KMS-11 (cell line): ENCODE measurements at regions not wholly inside any gene's neighbourhood (a gene's known extent, or its start where the extent isn't known, plus 50 kb on each side); places are given as distances from the start of the nearest gene placed in this dataset.
"Not testable (repeated sequence)": the region's sequence is repeated elsewhere in the genome, so short reads cannot be mapped to it uniquely, and the experiment has no call there.

Experiments
- H2AFZ ChIP-seq: fragments of 200-600 bp; sonication (generic); 2 replicates; pipeline ENCODE4 v1.6.1; 2016; ENCODE audit warnings: antibody characterized with exemption, mixed run types, low read depth
- H3K27ac ChIP-seq: fragments of 200-600 bp; sonication (generic); 2 replicates; pipeline ENCODE4 v1.6.1; 2016; ENCODE audit warnings: mild to moderate bottlenecking, mixed run types
- H3K27me3 ChIP-seq: fragments of 200-600 bp; sonication (generic); 2 replicates; pipeline ENCODE4 v1.6.1; 2017; ENCODE audit warnings: mild to moderate bottlenecking, low read depth, mixed run types, moderate library complexity; ENCODE audit not compliant: insufficient read depth
- H3K36me3 ChIP-seq: fragments of 200-600 bp; sonication (generic); 2 replicates; pipeline ENCODE4 v1.6.1; 2017; ENCODE audit warnings: mild to moderate bottlenecking, mixed run types; ENCODE audit not compliant: insufficient read depth
- H3K4me1 ChIP-seq: fragments of 200-600 bp; sonication (generic); 2 replicates; pipeline ENCODE4 v1.6.1; 2016; ENCODE audit warnings: mild to moderate bottlenecking, low read depth, mixed run types; ENCODE audit not compliant: poor library complexity, severe bottlenecking
- H3K4me2 ChIP-seq: fragments of 200-600 bp; sonication (generic); 2 replicates; pipeline ENCODE4 v1.7.0; 2016; ENCODE audit warnings: mild to moderate bottlenecking, mixed run types
- H3K4me3 ChIP-seq: fragments of 200-600 bp; sonication (generic); IDR thresholded peaks from 2 replicates; pipeline ENCODE4 v1.6.1; 2017; ENCODE audit warnings: low read depth, low read length, mixed read lengths; ENCODE audit not compliant: insufficient read depth
- H3K79me2 ChIP-seq: fragments of 200-600 bp; sonication (generic); 2 replicates; pipeline ENCODE4 v1.6.1; 2016; ENCODE audit warnings: low read depth, mixed run types; ENCODE audit not compliant: insufficient read depth
- H3K9ac ChIP-seq: fragments of 200-600 bp; sonication (generic); 2 replicates; pipeline ENCODE4 v1.6.1; 2016; ENCODE audit warnings: mild to moderate bottlenecking, mixed run types
- H4K20me1 ChIP-seq: fragments of 200-600 bp; sonication (generic); 2 replicates; pipeline ENCODE4 v1.6.1; 2016; ENCODE audit warnings: mild to moderate bottlenecking, mixed run types; ENCODE audit not compliant: insufficient read depth
- CTCF ChIP-seq: fragments of 200-600 bp; sonication (generic); conservative IDR thresholded peaks from 2 replicates; pipeline ENCODE4 v1.6.1; 2017; ENCODE audit warnings: low read depth, mild to moderate bottlenecking, antibody characterized with exemption, low read length, moderate library complexity, mixed read lengths

- Histone ChIP-seq H3K4me2 (no peak overlapping the region), H3K4me3 (no peak overlapping the region), H3K27ac (no peak overlapping the region), H3K36me3 (no peaks in the 10 kb centered on the region), H2AFZ (no peak overlapping the region), H3K9ac (no peak overlapping the region), H4K20me1 (no peaks in the 10 kb centered on the region), H3K27me3 (no peaks in the 10 kb centered on the region), H3K4me1 (no peaks in the 10 kb centered on the region), H3K79me2 (no peaks in the 10 kb centered on the region)
- TF ChIP-seq CTCF = no peak
Measured at GRCh38 chr12:17296882-17297281, 690.9 kb upstream of the LMO3 start.

- Histone ChIP-seq H3K4me3 (no peak overlapping the region), H3K79me2 (no peaks in the 10 kb centered on the region), H4K20me1 (no peaks in the 10 kb centered on the region), H3K9ac (no peak overlapping the region), H3K36me3 (no peaks in the 10 kb centered on the region), H3K27ac (no peak overlapping the region), H3K27me3 (no peaks in the 10 kb centered on the region), H2AFZ (no peak overlapping the region), H3K4me1 (no peaks in the 10 kb centered on the region), H3K4me2 (no peak overlapping the region)
- TF ChIP-seq CTCF = no peak
Measured at GRCh38 chr12:17286874-17287273, 680.9 kb upstream of the LMO3 start.

- no peak for TF ChIP-seq CTCF
- Histone ChIP-seq H3K4me3 (no peak overlapping the region), H3K4me1 (no peaks in the 10 kb centered on the region), H3K9ac (no peak overlapping the region), H3K27ac (no peak overlapping the region), H3K27me3 (no peaks in the 10 kb centered on the region), H2AFZ (no peak overlapping the region), H3K36me3 (no peaks in the 10 kb centered on the region), H3K79me2 (no peaks in the 10 kb centered on the region), H3K4me2 (no peak overlapping the region), H4K20me1 (no peaks in the 10 kb centered on the region)
Measured at GRCh38 chr12:17284873-17285272, 678.9 kb upstream of the LMO3 start.

- Histone ChIP-seq H3K4me2 (no peak overlapping the region), H3K79me2 (no peaks in the 10 kb centered on the region), H3K4me1 (no peaks in the 10 kb centered on the region), H3K4me3 (no peak overlapping the region), H3K27me3 (no peaks in the 10 kb centered on the region), H3K36me3 (no peaks in the 10 kb centered on the region), H3K9ac (no peak overlapping the region), H3K27ac (no peak overlapping the region), H2AFZ (no peak overlapping the region), H4K20me1 (no peaks in the 10 kb centered on the region)
- no peak for TF ChIP-seq CTCF
Measured at GRCh38 chr12:17283563-17283962, 677.6 kb upstream of the LMO3 start.

GRCh38 chr12:17282169-17282568, 676.2 kb upstream of the LMO3 start:
- not testable (repeated sequence) for H4K20me1 ChIP-seq, H3K79me2 ChIP-seq, H3K27ac ChIP-seq, H3K4me1 ChIP-seq, H3K4me2 ChIP-seq, H2AFZ ChIP-seq, H3K4me3 ChIP-seq, H3K27me3 ChIP-seq, H3K9ac ChIP-seq, H3K36me3 ChIP-seq
